ENCODE measurements at regions not wholly inside any gene's neighbourhood (a gene's known extent, or its start where the extent isn't known, plus 50 kb on each side); places are given as distances from the start of the nearest gene placed in this dataset.

DNA sequence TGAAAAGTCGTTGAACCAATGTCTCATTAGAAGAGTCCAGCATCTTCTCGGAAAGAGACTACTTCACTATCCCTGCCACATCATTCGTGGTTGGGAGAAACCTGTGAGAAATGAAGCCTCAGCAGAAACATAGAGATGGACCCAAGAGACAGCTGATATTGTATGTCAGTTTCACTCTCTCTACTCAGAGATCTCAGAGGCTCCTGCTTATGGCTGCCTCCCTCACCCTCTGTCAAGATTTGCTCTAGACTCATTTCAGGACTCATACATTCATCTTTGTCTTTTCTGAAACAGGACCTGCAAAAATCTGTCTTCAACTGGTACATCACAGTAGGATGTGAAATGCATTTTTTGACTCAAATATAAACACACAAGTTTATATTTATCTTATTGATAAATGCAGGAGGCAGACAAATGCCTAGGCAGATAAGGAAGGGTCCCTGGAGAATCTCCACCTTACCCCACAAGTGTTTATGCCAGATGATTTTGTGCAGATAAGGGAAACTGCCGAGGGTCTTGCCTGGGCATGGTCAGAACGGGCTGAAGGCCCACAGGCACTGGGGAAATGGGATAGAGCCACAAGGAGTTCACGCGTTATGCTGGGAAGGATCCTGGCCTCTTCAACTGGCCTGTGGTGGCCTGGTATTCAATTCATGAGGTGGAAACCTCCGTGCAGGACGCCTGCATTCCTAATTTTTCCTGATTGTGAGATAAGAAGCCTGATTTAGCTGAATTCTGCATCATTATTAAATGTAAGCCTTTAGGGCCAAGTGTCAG, 1834.0 kb upstream of the PCDH20 start:
- TF ChIP-seq, protein P1, sequence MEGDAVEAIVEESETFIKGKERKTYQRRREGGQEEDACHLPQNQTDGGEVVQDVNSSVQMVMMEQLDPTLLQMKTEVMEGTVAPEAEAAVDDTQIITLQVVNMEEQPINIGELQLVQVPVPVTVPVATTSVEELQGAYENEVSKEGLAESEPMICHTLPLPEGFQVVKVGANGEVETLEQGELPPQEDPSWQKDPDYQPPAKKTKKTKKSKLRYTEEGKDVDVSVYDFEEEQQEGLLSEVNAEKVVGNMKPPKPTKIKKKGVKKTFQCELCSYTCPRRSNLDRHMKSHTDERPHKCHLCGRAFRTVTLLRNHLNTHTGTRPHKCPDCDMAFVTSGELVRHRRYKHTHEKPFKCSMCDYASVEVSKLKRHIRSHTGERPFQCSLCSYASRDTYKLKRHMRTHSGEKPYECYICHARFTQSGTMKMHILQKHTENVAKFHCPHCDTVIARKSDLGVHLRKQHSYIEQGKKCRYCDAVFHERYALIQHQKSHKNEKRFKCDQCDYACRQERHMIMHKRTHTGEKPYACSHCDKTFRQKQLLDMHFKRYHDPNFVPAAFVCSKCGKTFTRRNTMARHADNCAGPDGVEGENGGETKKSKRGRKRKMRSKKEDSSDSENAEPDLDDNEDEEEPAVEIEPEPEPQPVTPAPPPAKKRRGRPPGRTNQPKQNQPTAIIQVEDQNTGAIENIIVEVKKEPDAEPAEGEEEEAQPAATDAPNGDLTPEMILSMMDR (IDR thresholded peaks at IDR 0.05): no peak
- TF ChIP-seq ZFX (IDR thresholded peaks at IDR 0.05; ENCODE audit: borderline replicate concordance): no peak

Data from 22Rv1 (cell line).